OCI-LY3 (cell line): ENCODE measurements at regions not wholly inside any gene's neighbourhood (a gene's known extent, or its start where the extent isn't known, plus 50 kb on each side); places are given as distances from the start of the nearest gene placed in this dataset.

Source experiments
- CTCF ChIP-seq: fragments of 200-600, 300-600 bp; sonication (generic); IDR thresholded peaks from 2 replicates; pipeline ENCODE4 v1.5.1; 2014; ENCODE audit warnings: antibody characterized with exemption, low read length, low read depth
- EZH2phosphoT487 ChIP-seq: fragments of 200-600 bp; shearing (Covaris generic); IDR thresholded peaks from 2 replicates; pipeline ENCODE4 v1.6.1; 2018; ENCODE audit warnings: antibody characterized with exemption, mixed run types, low read depth

DNA sequence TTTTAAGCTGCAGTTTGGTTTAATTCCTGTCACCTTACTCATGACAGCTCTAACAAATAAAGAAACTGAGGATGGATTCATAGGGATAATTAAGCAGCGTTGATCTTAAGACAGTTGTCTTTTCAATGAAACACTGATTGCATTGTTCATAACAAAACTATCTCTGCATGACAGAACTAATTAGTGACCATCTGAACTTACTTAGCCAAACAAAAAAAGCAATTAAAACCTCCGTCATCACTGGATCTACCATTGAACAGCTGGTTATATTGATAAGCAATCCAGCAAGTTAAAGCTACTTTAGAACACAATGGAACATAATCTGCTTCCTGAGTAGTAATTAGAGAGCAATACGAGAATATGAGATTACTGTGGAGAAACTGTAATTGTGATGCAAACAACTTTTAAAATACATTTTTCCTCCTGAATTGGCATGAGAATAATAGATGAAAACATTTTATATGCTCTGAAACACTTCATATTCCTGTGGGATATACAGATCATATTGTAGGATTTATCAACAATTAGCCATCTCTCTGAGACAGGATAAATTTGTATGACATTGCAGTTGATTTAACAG, 2576.8 kb downstream of the PCDH7 start:
- no peak for TF ChIP-seq CTCF
- TF ChIP-seq EZH2phosphoT487: no peak
